H9 (cell line): ENCODE measurements at regions not wholly inside any gene's neighbourhood (a gene's known extent, or its start where the extent isn't known, plus 50 kb on each side); places are given as distances from the start of the nearest gene placed in this dataset.

Experiments used
- DNase-seq: peaks from one replicate; pipeline ENCODE4 v3.0.0-alpha.2; 2017
- H2AFZ ChIP-seq: one replicate; pipeline ENCODE4 v1.6.1; 2013; ENCODE audit warnings: mild to moderate bottlenecking, low read length, control low read depth, moderate library complexity
- H2AK5ac ChIP-seq: 2 replicates; pipeline ENCODE4 v1.6.1; 2013; ENCODE audit warnings: low read length, control low read depth, mixed read lengths; ENCODE audit not compliant: insufficient read length
- H2BK120ac ChIP-seq: one replicate; pipeline ENCODE4 v1.6.1; 2013; ENCODE audit warnings: low read depth, mild to moderate bottlenecking, low read length, control low read depth, inconsistent platforms; ENCODE audit not compliant: poor library complexity, severe bottlenecking
- H2BK12ac ChIP-seq: 2 replicates; pipeline ENCODE4 v1.6.1; 2013; ENCODE audit warnings: low read length, control low read depth, mixed read lengths, low read depth; ENCODE audit not compliant: insufficient read length
- H2BK15ac ChIP-seq: 2 replicates; pipeline ENCODE4 v1.6.1; 2013; ENCODE audit warnings: low read depth, low read length, control low read depth
- H2BK20ac ChIP-seq: one replicate; pipeline ENCODE4 v1.6.1; 2013; ENCODE audit warnings: low read depth, mild to moderate bottlenecking, low read length, control low read depth, inconsistent platforms; ENCODE audit not compliant: poor library complexity, severe bottlenecking
- H2BK5ac ChIP-seq: 2 replicates; pipeline ENCODE4 v1.6.1; 2013; ENCODE audit warnings: low read length, control low read depth, mixed read lengths; ENCODE audit not compliant: insufficient read length
- H3K14ac ChIP-seq: 2 replicates; pipeline ENCODE4 v1.6.1; 2013; ENCODE audit warnings: low read length, control low read depth; ENCODE audit not compliant: insufficient read depth
- H3K18ac ChIP-seq: 2 replicates; pipeline ENCODE4 v1.6.1; 2013; ENCODE audit warnings: low read depth, mild to moderate bottlenecking, mixed read lengths, low read length, control low read depth; ENCODE audit not compliant: insufficient read length
- H3K23ac ChIP-seq: 2 replicates; pipeline ENCODE4 v1.6.1; 2013; ENCODE audit warnings: low read length, control low read depth, mixed read lengths, low read depth; ENCODE audit not compliant: insufficient read length
- H3K23me2 ChIP-seq: 2 replicates; pipeline ENCODE4 v1.6.1; 2013; ENCODE audit warnings: low read depth, mild to moderate bottlenecking, mixed read lengths, low read length, control low read depth; ENCODE audit not compliant: insufficient read length, poor library complexity, severe bottlenecking
- H3K27ac ChIP-seq: 2 replicates; pipeline ENCODE4 v1.5.1; 2013; ENCODE audit warnings: low read length, control low read depth, mixed read lengths, low read depth; ENCODE audit not compliant: insufficient read length
- H3K27me3 ChIP-seq: 2 replicates; pipeline ENCODE4 v1.6.1; 2013; ENCODE audit warnings: low read length, control low read depth, inconsistent platforms; ENCODE audit not compliant: insufficient read depth
- H3K4ac ChIP-seq: 2 replicates; pipeline ENCODE4 v1.6.1; 2013; ENCODE audit warnings: low read depth, mild to moderate bottlenecking, control low read depth, inconsistent platforms, low read length, moderate library complexity
- H3K4me1 ChIP-seq: 2 replicates; pipeline ENCODE4 v1.6.1; 2013; ENCODE audit warnings: low read length, control low read depth, inconsistent platforms; ENCODE audit not compliant: insufficient read depth
- H3K4me2 ChIP-seq: 2 replicates; pipeline ENCODE4 v1.6.1; 2013; ENCODE audit warnings: low read length, control low read depth, mixed read lengths; ENCODE audit not compliant: insufficient read length, insufficient read depth
- H3K56ac ChIP-seq: 2 replicates; pipeline ENCODE4 v1.6.1; 2013; ENCODE audit warnings: low read depth, mild to moderate bottlenecking, mixed read lengths, low read length, control low read depth; ENCODE audit not compliant: insufficient read length
- H3K79me1 ChIP-seq: 2 replicates; pipeline ENCODE4 v1.6.1; 2013; ENCODE audit warnings: low read depth, mild to moderate bottlenecking, moderate library complexity, low read length, control low read depth, inconsistent platforms; ENCODE audit not compliant: insufficient read depth, poor library complexity, severe bottlenecking
- H3K79me2 ChIP-seq: 2 replicates; pipeline ENCODE4 v1.6.1; 2013; ENCODE audit warnings: low read length, control low read depth, inconsistent platforms; ENCODE audit not compliant: insufficient read depth
- H3K9ac ChIP-seq: 2 replicates; pipeline ENCODE4 v1.6.1; 2013; ENCODE audit warnings: low read length, control low read depth, mixed read lengths; ENCODE audit not compliant: insufficient read length; ENCODE audit errors: extremely low read depth
- H3K9me3 ChIP-seq: one replicate; pipeline ENCODE4 v1.6.1; 2013; ENCODE audit warnings: low read depth, low read length, inconsistent platforms; ENCODE audit not compliant: control insufficient read depth
- H3T11ph ChIP-seq: one replicate; pipeline ENCODE4 v1.6.1; 2013; ENCODE audit warnings: mild to moderate bottlenecking, low read length, control low read depth, inconsistent platforms
- H4K20me1 ChIP-seq: one replicate; pipeline ENCODE4 v1.6.1; 2013; ENCODE audit not compliant: control insufficient read depth, insufficient read length, insufficient read depth
- H4K5ac ChIP-seq: 2 replicates; pipeline ENCODE4 v1.6.1; 2013; ENCODE audit warnings: low read depth, mild to moderate bottlenecking, mixed read lengths, low read length, control low read depth; ENCODE audit not compliant: insufficient read length
- H4K8ac ChIP-seq: replicated peaks from 2 replicates; pipeline ENCODE4 v1.6.1; 2013; ENCODE audit warnings: low read length, control low read depth, mixed read lengths, low read depth; ENCODE audit not compliant: insufficient read length
- H4K91ac ChIP-seq: 2 replicates; pipeline ENCODE4 v1.6.1; 2013; ENCODE audit warnings: low read depth, mild to moderate bottlenecking, moderate library complexity, mixed read lengths, low read length, control low read depth; ENCODE audit not compliant: insufficient read length
- H3K27ac Mint-ChIP-seq, 3 experiments: 2 replicates in 2 of 3; 3 replicates in 1 of 3; pipeline ENCODE4 v1.8.0; 2020 to 2021; ENCODE audit warnings: mixed read lengths in 3 of 3, mild to moderate bottlenecking in 1 of 3, moderate library complexity in 1 of 3
- H3K27me3 Mint-ChIP-seq: 2 replicates; pipeline ENCODE4 v1.8.0; 2021; ENCODE audit warnings: low read depth, mild to moderate bottlenecking, moderate library complexity, mixed read lengths
- H3K36me3 Mint-ChIP-seq, 3 experiments: 2 replicates in 2 of 3; 3 replicates in 1 of 3; pipeline ENCODE4 v1.8.0; 2020 to 2021; ENCODE audit warnings: low read depth in 3 of 3, mixed read lengths in 3 of 3; ENCODE audit not compliant: insufficient read depth in 1 of 3
- H3K4me1 Mint-ChIP-seq, 2 experiments: 2 replicates each; pipeline ENCODE4 v1.8.0; 2020; ENCODE audit warnings: mixed read lengths in 2 of 2
- H3K4me3 Mint-ChIP-seq, 2 experiments: 2 replicates in 1 of 2; 3 replicates in 1 of 2; pipeline ENCODE4 v1.8.0; 2020 to 2021; ENCODE audit warnings: mild to moderate bottlenecking in 2 of 2, mixed read lengths in 2 of 2, moderate library complexity in 1 of 2
- H3K9me3 Mint-ChIP-seq, 2 experiments: 2 replicates in 1 of 2; 3 replicates in 1 of 2; pipeline ENCODE4 v1.8.0; 2020; ENCODE audit warnings: mild to moderate bottlenecking in 2 of 2, mixed read lengths in 2 of 2, moderate library complexity in 1 of 2
- WGBS: extraction: QIAGEN DNeasy Blood & Tissue Kit; methylation state at CpG from one replicate; pipeline ENCODE4 v1.1.7; 2013; ENCODE audit warnings: missing lambda C conversion rate, low lambda C conversion rate, mixed read lengths; ENCODE audit not compliant: insufficient read length; ENCODE audit errors: extremely low coverage; 5-methylcytosine and 5-hydroxymethylcytosine counted together
- TF ChIP-seq, protein P1 (sequence below): fragments of 200-600 bp; sonication (generic); conservative IDR thresholded peaks from 3 replicates; pipeline ENCODE4 v1.8.0; 2021; ENCODE audit warnings: antibody characterized with exemption, mild to moderate bottlenecking

GRCh38 chr3:151638555-151639417, 94.9 kb upstream of the AADACL2 start:
- Histone ChIP-seq H3K4me2 (no peak overlapping the region), H3K9ac (no peak overlapping the region), H2BK20ac (no peak overlapping the region), H3K14ac (no peak overlapping the region), H2BK120ac (no peak overlapping the region), H3K23me2 (no peaks in the 10 kb centered on the region), H4K20me1 (no peaks in the 10 kb centered on the region), H3K27me3 (no peaks in the 10 kb centered on the region), H3K18ac (no peak overlapping the region), H3K79me1 (no peaks in the 10 kb centered on the region), H2BK5ac (no peak overlapping the region), H2AFZ (no peak overlapping the region), H3K23ac (no peak overlapping the region), H4K5ac (no peak overlapping the region), H3K79me2 (no peaks in the 10 kb centered on the region), H3K27ac (no peak overlapping the region), H3K4ac (no peak overlapping the region), H2AK5ac (no peak overlapping the region), H3K4me1 (no peaks in the 10 kb centered on the region), H3K56ac (no peak overlapping the region), H4K91ac (no peak overlapping the region), H3K9me3 (no peaks in the 10 kb centered on the region), H2BK12ac (no peak overlapping the region), H2BK15ac (no peak overlapping the region), H4K8ac (no peak overlapping the region), H3T11ph (no peak overlapping the region)
- no CpG with 5 or more reads among the region's 4 CpGs for WGBS
- Mint-ChIP-seq H3K4me1 (no peaks in the 10 kb centered on the region), H3K36me3 (no peaks in the 10 kb centered on the region), H3K4me3 (no peak overlapping the region), H3K9me3 (no peaks in the 10 kb centered on the region; a peak in 1 of 5 replicates), H3K27me3 (no peaks in the 10 kb centered on the region), H3K27ac (no peak overlapping the region; a peak in 1 of 7 replicates)
- TF ChIP-seq, protein P1, sequence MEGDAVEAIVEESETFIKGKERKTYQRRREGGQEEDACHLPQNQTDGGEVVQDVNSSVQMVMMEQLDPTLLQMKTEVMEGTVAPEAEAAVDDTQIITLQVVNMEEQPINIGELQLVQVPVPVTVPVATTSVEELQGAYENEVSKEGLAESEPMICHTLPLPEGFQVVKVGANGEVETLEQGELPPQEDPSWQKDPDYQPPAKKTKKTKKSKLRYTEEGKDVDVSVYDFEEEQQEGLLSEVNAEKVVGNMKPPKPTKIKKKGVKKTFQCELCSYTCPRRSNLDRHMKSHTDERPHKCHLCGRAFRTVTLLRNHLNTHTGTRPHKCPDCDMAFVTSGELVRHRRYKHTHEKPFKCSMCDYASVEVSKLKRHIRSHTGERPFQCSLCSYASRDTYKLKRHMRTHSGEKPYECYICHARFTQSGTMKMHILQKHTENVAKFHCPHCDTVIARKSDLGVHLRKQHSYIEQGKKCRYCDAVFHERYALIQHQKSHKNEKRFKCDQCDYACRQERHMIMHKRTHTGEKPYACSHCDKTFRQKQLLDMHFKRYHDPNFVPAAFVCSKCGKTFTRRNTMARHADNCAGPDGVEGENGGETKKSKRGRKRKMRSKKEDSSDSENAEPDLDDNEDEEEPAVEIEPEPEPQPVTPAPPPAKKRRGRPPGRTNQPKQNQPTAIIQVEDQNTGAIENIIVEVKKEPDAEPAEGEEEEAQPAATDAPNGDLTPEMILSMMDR: no peak
- no peak for DNase-seq
